GM18951 (cell line): ENCODE measurements at regions not wholly inside any gene's neighbourhood (a gene's known extent, or its start where the extent isn't known, plus 50 kb on each side); places are given as distances from the start of the nearest gene placed in this dataset.

Experiments used
- POLR2A ChIP-seq: IDR thresholded peaks from 4 replicates; pipeline ENCODE4 v1.6.1; 2011; ENCODE audit warnings: mild to moderate bottlenecking; ENCODE audit not compliant: insufficient read length, insufficient read depth; ENCODE audit errors: extremely low read depth
- in situ Hi-C: fragments of 300-500 bp; cut with MboI; formaldehyde crosslinking; loops from one replicate; pipeline ENCODE4 v1.12.0; 2022; ENCODE audit warnings: low sequenced_read_pairs, mixed read lengths, inconsistent platforms; ENCODE audit not compliant: unreplicated experiment

GRCh38 chr2:43030551-43031307 is 195.7 kb downstream of the ZFP36L2 start:
- in situ Hi-C loops, result no loop called here
- no peak for TF ChIP-seq POLR2A

GRCh38 chr2:43029186-43029585 is 197.2 kb downstream of the ZFP36L2 start:
- TF ChIP-seq POLR2A, result no peak
- in situ Hi-C loops, result no loop called here

- in situ Hi-C loops, result no loop called here
- TF ChIP-seq POLR2A, result no peak
Observed at GRCh38 chr2:43028188-43028587, 198.2 kb downstream of the ZFP36L2 start.

- no peak for TF ChIP-seq POLR2A
- in situ Hi-C loops, result no loop called here
Observed at GRCh38 chr2:43027097-43027873, 199.1 kb downstream of the ZFP36L2 start.

- in situ Hi-C loops, result no loop called here
- TF ChIP-seq POLR2A, result no peak
Observed at GRCh38 chr2:43026426-43027096, 199.8 kb downstream of the ZFP36L2 start.

- in situ Hi-C loops, result no loop called here
- no peak for TF ChIP-seq POLR2A
Observed at GRCh38 chr2:43025709-43026295, 200.6 kb downstream of the ZFP36L2 start.

GRCh38 chr2:43024515-43025011 is 201.8 kb downstream of the ZFP36L2 start:
- no peak for TF ChIP-seq POLR2A
- in situ Hi-C loops, result no loop called here

GRCh38 chr2:43023791-43024514 is 202.5 kb downstream of the ZFP36L2 start:
- in situ Hi-C loops, result no loop called here
- TF ChIP-seq POLR2A, result no peak

GRCh38 chr2:43022896-43023295 is 203.5 kb downstream of the ZFP36L2 start:
- in situ Hi-C loops, result no loop called here

GRCh38 chr2:43021791-43022509 is 204.5 kb downstream of the ZFP36L2 start:
- no peak for TF ChIP-seq POLR2A
- in situ Hi-C loops, result no loop called here

More at GRCh38 chr2:43022896-43023295, 203.5 kb downstream of the ZFP36L2 start:
- TF ChIP-seq POLR2A, result no peak

GRCh38 chr2:43020990-43021669 is 205.3 kb downstream of the ZFP36L2 start:
- in situ Hi-C loops, result no loop called here
- no peak for TF ChIP-seq POLR2A
